IPS-NIHi7 (cell line): ENCODE measurements at regions not wholly inside any gene's neighbourhood (a gene's known extent, or its start where the extent isn't known, plus 50 kb on each side); places are given as distances from the start of the nearest gene placed in this dataset.
A peak's percentile ranks its signal among the peaks of the same experiment; 100 is the strongest.

Source experiments
- DNase-seq: peaks from one replicate; pipeline ENCODE4 v3.0.0; 2012; ENCODE audit warnings: mixed read lengths; ENCODE audit errors: extremely low spot score

- DNase-seq: no peak
Observed at GRCh38 chr2:67462738-67463496, 65.8 kb downstream of the ETAA1 start.

- no peak for DNase-seq
Observed at GRCh38 chr2:67463810-67464209, 66.7 kb downstream of the ETAA1 start.

- no peak for DNase-seq
Observed at GRCh38 chr2:67465623-67466022, 68.5 kb downstream of the ETAA1 start.

GRCh38 chr2:67466734-67467133 is 69.6 kb downstream of the ETAA1 start:
- DNase-seq: no peak

GRCh38 chr2:67471681-67472080 is 74.5 kb downstream of the ETAA1 start:
- no peak for DNase-seq

- DNase-seq: peak; percentile 20
Observed at GRCh38 chr2:67476809-67477790, 80.0 kb downstream of the ETAA1 start.

GRCh38 chr2:67479261-67479660 is 82.1 kb downstream of the ETAA1 start:
- DNase-seq: no peak

- DNase-seq: no peak
Observed at GRCh38 chr2:67485431-67485830, 88.3 kb downstream of the ETAA1 start.

- no peak for DNase-seq
Observed at GRCh38 chr2:67486041-67486796, 89.1 kb downstream of the ETAA1 start.

GRCh38 chr2:67487993-67488392 is 90.9 kb downstream of the ETAA1 start:
- DNase-seq: no peak

GRCh38 chr2:67489396-67489795 is 92.3 kb downstream of the ETAA1 start:
- DNase-seq: no peak

GRCh38 chr2:67498931-67499330 is 101.8 kb downstream of the ETAA1 start:
- no peak for DNase-seq

GRCh38 chr2:67499989-67500388 is 102.9 kb downstream of the ETAA1 start:
- DNase-seq: no peak

- no peak for DNase-seq
Observed at GRCh38 chr2:67500541-67500940, 103.4 kb downstream of the ETAA1 start.

GRCh38 chr2:67502346-67503065 is 105.4 kb downstream of the ETAA1 start:
- no peak for DNase-seq

GRCh38 chr2:67503066-67503795 is 106.1 kb downstream of the ETAA1 start:
- DNase-seq: no peak

- DNase-seq: no peak
Observed at GRCh38 chr2:67510745-67511144, 113.6 kb downstream of the ETAA1 start.

GRCh38 chr2:67514515-67514914 is 117.4 kb downstream of the ETAA1 start:
- DNase-seq: no peak

- DNase-seq: no peak
Observed at GRCh38 chr2:67515056-67515455, 117.9 kb downstream of the ETAA1 start.

GRCh38 chr2:67515538-67515937 is 118.4 kb downstream of the ETAA1 start:
- DNase-seq: no peak

- DNase-seq: no peak
Observed at GRCh38 chr2:67516362-67516761, 119.2 kb downstream of the ETAA1 start.
